Endodermal cell (in vitro differentiated cells): ENCODE measurements at regions not wholly inside any gene's neighbourhood (a gene's known extent, or its start where the extent isn't known, plus 50 kb on each side); places are given as distances from the start of the nearest gene placed in this dataset.

Source experiments
- DNase-seq: peaks from one replicate; pipeline ENCODE4 v3.0.0-alpha.2; 2017
- H3K27ac ChIP-seq: 2 replicates; pipeline ENCODE4 v1.5.1; 2013; ENCODE audit warnings: mild to moderate bottlenecking, low read depth, low read length, moderate library complexity
- H3K27me3 ChIP-seq: 2 replicates; pipeline ENCODE4 v1.6.1; 2013; ENCODE audit warnings: mild to moderate bottlenecking, low read length, moderate library complexity; ENCODE audit not compliant: insufficient read depth, control insufficient read depth, poor library complexity, severe bottlenecking
- H3K36me3 ChIP-seq: 2 replicates; pipeline ENCODE4 v1.7.0; 2013; ENCODE audit warnings: mild to moderate bottlenecking, low read length, moderate library complexity; ENCODE audit not compliant: control insufficient read depth, insufficient read depth
- H3K4me1 ChIP-seq: one replicate; pipeline ENCODE4 v1.7.0; 2013; ENCODE audit warnings: low read length; ENCODE audit not compliant: control insufficient read depth, insufficient read depth
- H3K4me3 ChIP-seq: 2 replicates; pipeline ENCODE4 v1.5.1; 2013; ENCODE audit warnings: mild to moderate bottlenecking, low read length, moderate library complexity
- H3K9ac ChIP-seq: 2 replicates; pipeline ENCODE4 v1.6.1; 2013; ENCODE audit warnings: mild to moderate bottlenecking, low read length, moderate library complexity; ENCODE audit not compliant: poor library complexity, severe bottlenecking; ENCODE audit errors: extremely low read depth
- H3K9me3 ChIP-seq: 2 replicates; pipeline ENCODE4 v1.6.1; 2013; ENCODE audit warnings: mild to moderate bottlenecking, low read length, moderate library complexity; ENCODE audit not compliant: control insufficient read depth
- H3K27ac Mint-ChIP-seq: 2 replicates; pipeline ENCODE4 v1.8.0; 2020; ENCODE audit warnings: mixed read lengths
- H3K27me3 Mint-ChIP-seq: 2 replicates; pipeline ENCODE4 v1.8.0; 2021; ENCODE audit warnings: mild to moderate bottlenecking, mixed read lengths; ENCODE audit not compliant: insufficient read depth
- H3K36me3 Mint-ChIP-seq: 2 replicates; pipeline ENCODE4 v1.8.0; 2020; ENCODE audit warnings: low read depth, mixed read lengths
- H3K4me1 Mint-ChIP-seq: 2 replicates; pipeline ENCODE4 v1.8.0; 2020; ENCODE audit warnings: mixed read lengths
- H3K4me3 Mint-ChIP-seq: 2 replicates; pipeline ENCODE4 v1.8.0; 2020; ENCODE audit warnings: mild to moderate bottlenecking, moderate library complexity, mixed read lengths
- H3K9me3 Mint-ChIP-seq: 2 replicates; pipeline ENCODE4 v1.8.0; 2020; ENCODE audit warnings: mild to moderate bottlenecking, mixed read lengths
- WGBS, 2 experiments: methylation state at CpG; one replicate each; pipeline versions ENCODE4 v1.1.5 to v1.1.7; 2013; ENCODE audit warnings: missing lambda C conversion rate in 2 of 2, mixed read lengths in 1 of 2; ENCODE audit not compliant: insufficient coverage in 1 of 2, insufficient read length in 1 of 2; 5-methylcytosine and 5-hydroxymethylcytosine counted together
- TF ChIP-seq, protein P1 (sequence below): fragments of 200-600 bp; sonication (generic); conservative IDR thresholded peaks from 2 replicates; pipeline ENCODE4 v1.5.0; 2021; ENCODE audit warnings: antibody characterized with exemption, mild to moderate bottlenecking

DNA sequence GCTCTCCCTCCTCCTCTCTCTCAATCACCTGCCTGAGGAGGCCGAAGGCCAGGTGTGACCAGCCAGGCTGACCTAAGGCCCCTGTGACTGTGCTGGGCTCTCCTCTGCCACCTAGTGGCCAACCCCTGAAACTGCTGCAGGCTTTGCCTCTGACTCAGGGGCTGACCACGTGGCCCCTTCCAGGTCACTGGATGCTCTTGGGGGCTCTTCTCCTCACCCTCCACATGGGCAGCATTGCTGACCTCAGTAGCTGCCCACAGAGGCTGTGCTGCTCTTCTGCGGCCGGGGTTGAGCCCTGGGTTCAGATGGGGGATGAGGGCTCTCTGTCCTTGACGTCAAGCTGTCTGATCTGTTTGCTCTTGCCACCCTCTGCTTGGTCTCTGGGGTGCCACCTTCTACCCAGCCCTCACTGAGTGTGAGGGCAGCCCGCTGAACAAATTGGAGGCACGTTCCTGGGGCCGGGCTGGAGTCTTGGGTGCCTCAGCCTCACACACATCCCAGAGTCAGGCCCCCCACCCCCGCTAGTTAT is 122.7 kb downstream of the TWIST2 start:
- peak; percentile 94 for DNase-seq
- Mint-ChIP-seq H3K9me3 (peaks cover 1% of the 10 kb centered on the region), H3K27me3 (peaks cover 14% of the 10 kb centered on the region), H3K27ac (no peak overlapping the region), H3K36me3 (no peaks in the 10 kb centered on the region), H3K4me1 (no peaks in the 10 kb centered on the region), H3K4me3 (no peak overlapping the region)
- Histone ChIP-seq H3K9ac (no peak overlapping the region), H3K4me1 (no peaks in the 10 kb centered on the region), H3K4me3 (no peak overlapping the region), H3K27me3 (no peaks in the 10 kb centered on the region), H3K9me3 (no peaks in the 10 kb centered on the region), H3K36me3 (no peaks in the 10 kb centered on the region), H3K27ac (no peak overlapping the region)
- WGBS, 2 experiments, result 43 to 53% methylated on average over 2 to 9 of the region's 9 CpGs
- TF ChIP-seq, protein P1, sequence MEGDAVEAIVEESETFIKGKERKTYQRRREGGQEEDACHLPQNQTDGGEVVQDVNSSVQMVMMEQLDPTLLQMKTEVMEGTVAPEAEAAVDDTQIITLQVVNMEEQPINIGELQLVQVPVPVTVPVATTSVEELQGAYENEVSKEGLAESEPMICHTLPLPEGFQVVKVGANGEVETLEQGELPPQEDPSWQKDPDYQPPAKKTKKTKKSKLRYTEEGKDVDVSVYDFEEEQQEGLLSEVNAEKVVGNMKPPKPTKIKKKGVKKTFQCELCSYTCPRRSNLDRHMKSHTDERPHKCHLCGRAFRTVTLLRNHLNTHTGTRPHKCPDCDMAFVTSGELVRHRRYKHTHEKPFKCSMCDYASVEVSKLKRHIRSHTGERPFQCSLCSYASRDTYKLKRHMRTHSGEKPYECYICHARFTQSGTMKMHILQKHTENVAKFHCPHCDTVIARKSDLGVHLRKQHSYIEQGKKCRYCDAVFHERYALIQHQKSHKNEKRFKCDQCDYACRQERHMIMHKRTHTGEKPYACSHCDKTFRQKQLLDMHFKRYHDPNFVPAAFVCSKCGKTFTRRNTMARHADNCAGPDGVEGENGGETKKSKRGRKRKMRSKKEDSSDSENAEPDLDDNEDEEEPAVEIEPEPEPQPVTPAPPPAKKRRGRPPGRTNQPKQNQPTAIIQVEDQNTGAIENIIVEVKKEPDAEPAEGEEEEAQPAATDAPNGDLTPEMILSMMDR, result peak; percentile 100

DNA sequence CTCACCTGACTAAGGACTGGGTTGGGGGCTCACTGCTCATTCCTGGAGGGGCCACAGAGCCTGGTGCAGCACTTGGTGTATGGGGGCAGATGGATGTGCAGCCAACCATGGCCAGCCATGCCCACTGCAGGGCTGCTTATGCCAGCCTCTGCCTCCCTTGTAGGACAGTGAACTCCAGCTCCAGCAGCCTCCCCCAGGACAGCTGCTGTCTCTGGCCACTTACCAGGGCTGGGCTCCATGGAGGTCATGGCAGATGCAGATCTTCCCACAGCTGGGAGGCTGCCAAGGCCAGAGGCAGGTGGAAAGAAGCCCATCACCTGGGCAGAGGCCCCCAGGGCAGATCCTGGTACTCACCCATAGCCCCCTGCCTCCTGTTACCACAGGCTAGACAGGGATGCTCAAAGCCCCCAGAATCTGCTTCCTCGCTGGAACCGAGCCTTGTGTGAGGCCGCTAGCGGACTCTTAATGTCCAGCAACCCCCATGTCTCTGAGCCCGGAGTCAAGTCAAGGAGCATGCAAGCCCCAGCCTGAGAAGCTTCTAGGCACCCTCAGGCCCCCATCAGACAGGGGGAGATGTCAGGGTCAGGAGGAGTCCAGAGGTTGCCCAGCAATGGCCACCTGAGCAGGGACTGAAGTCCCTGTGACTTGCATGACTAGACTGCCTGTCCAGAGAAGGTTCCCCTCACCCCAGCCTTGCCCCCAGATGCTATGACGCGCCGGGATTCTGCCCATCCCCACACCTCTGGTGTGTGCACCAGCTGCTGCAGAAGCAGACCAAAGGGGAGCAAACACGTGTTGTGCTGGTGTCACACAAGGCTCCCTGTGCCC is 123.6 kb downstream of the TWIST2 start:
- H3K27me3 Mint-ChIP-seq, result peaks cover 14% of the 10 kb centered on the region
- H3K4me3 Mint-ChIP-seq, result no peak overlapping the region
- Histone ChIP-seq H3K27me3 (no peaks in the 10 kb centered on the region), H3K9me3 (no peaks in the 10 kb centered on the region), H3K4me1 (no peaks in the 10 kb centered on the region), H3K4me3 (no peak overlapping the region), H3K9ac (no peak overlapping the region), H3K36me3 (no peaks in the 10 kb centered on the region), H3K27ac (no peak overlapping the region)
- H3K4me1 Mint-ChIP-seq, result no peaks in the 10 kb centered on the region
- peaks cover 3% of the 10 kb centered on the region for H3K9me3 Mint-ChIP-seq
- no peaks in the 10 kb centered on the region for H3K36me3 Mint-ChIP-seq
- TF ChIP-seq, protein P1, result no peak
- 94 to 95% methylated on average over 9 of the region's 9 CpGs for WGBS, 2 experiments
- DNase-seq, result no peak
- H3K27ac Mint-ChIP-seq, result no peak overlapping the region

- Histone ChIP-seq H3K36me3 (no peaks in the 10 kb centered on the region), H3K27ac (no peak overlapping the region), H3K4me3 (no peak overlapping the region), H3K27me3 (no peaks in the 10 kb centered on the region), H3K4me1 (no peaks in the 10 kb centered on the region), H3K9ac (no peak overlapping the region), H3K9me3 (no peaks in the 10 kb centered on the region)
- Mint-ChIP-seq H3K4me1 (no peaks in the 10 kb centered on the region), H3K36me3 (no peaks in the 10 kb centered on the region), H3K4me3 (no peak overlapping the region), H3K27me3 (peaks cover 10% of the 10 kb centered on the region), H3K27ac (no peak overlapping the region), H3K9me3 (peaks cover 5% of the 10 kb centered on the region)
- TF ChIP-seq, protein P1, result no peak
- WGBS, 2 experiments, result 73 to 82% methylated on average over 2 to 6 of the region's 6 CpGs
- DNase-seq, result no peak
Observed at GRCh38 chr2:238972146-238972445, 124.2 kb downstream of the TWIST2 start.
